ENCODE measurements at regions not wholly inside any gene's neighbourhood (a gene's known extent, or its start where the extent isn't known, plus 50 kb on each side); places are given as distances from the start of the nearest gene placed in this dataset.

DNA sequence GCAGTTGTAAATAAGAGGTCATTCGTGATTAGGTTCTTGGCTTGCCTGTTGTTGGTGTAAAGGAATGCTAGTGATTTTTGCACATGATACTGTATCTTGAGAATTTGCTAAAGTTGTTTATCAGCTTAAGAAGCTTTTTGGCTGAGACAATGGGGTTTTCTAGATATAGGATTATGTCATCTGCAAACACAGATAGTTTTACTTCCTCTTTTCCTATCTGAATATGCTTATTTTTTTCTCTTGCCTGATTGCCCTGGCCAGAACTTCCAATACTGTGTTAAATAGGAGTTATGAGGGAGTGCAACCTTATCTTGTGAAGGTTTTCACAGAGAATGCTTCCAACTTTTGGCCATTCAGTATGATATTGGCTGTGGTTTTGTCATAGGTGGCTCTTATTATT, 576.1 kb upstream of the RGS18 start:
- TF ChIP-seq, protein P1, sequence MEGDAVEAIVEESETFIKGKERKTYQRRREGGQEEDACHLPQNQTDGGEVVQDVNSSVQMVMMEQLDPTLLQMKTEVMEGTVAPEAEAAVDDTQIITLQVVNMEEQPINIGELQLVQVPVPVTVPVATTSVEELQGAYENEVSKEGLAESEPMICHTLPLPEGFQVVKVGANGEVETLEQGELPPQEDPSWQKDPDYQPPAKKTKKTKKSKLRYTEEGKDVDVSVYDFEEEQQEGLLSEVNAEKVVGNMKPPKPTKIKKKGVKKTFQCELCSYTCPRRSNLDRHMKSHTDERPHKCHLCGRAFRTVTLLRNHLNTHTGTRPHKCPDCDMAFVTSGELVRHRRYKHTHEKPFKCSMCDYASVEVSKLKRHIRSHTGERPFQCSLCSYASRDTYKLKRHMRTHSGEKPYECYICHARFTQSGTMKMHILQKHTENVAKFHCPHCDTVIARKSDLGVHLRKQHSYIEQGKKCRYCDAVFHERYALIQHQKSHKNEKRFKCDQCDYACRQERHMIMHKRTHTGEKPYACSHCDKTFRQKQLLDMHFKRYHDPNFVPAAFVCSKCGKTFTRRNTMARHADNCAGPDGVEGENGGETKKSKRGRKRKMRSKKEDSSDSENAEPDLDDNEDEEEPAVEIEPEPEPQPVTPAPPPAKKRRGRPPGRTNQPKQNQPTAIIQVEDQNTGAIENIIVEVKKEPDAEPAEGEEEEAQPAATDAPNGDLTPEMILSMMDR (optimal IDR thresholded peaks at IDR 0.05 in 1 of 3, IDR thresholded peaks at IDR 0.05 in 1 of 3, conservative IDR thresholded peaks at IDR 0.05 in 1 of 3; ENCODE audit: extremely low read depth in 1 of 3, insufficient read depth in 2 of 3, low read length in 3 of 3) = no peak
- no peak for TF ChIP-seq EZH2 (IDR thresholded peaks at IDR 0.05; ENCODE audit: low read length)

All from keratinocyte (primary cell).